ENCODE measurements at regions not wholly inside any gene's neighbourhood (a gene's known extent, or its start where the extent isn't known, plus 50 kb on each side); places are given as distances from the start of the nearest gene placed in this dataset.

DNA sequence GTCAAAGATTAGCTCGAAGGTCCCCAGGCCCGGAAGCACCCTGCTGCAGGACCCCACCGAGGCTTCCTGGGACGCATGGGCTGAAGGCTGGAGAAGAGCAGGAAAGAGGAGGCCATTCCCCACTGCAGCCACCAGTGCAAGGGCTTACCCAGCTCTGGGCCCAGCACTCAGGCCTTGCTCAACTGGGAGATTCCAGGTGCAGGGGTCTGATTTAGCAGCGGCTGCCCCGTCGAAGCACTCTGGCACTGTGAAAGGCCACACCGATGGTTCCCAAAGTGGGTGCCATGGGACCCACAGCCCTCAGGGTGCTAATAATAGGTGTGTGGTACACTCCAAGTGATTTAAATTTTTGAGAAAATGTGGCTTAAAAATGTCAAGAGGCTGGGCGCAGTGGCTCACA, 130.9 kb downstream of the OAT start:
- Histone ChIP-seq H3K4me1 (ENCODE audit: control insufficient read depth in 1 of 2, insufficient read depth in 2 of 2, low read length in 2 of 2) (peaks cover 0 to 11% of the 10 kb centered on the region in 2 donors), H3K27me3 (ENCODE audit: control insufficient read depth in 1 of 2, insufficient read depth in 2 of 2, low read length in 2 of 2) (no peaks in the 10 kb centered on the region), H3K9me3 (ENCODE audit: control insufficient read depth in 1 of 2, low read length in 2 of 2) (no peaks in the 10 kb centered on the region), H3K9ac (ENCODE audit: low read depth in 1 of 2, low read length in 2 of 2) (no peak overlapping the region), H3K36me3 (ENCODE audit: control insufficient read depth in 1 of 2, insufficient read depth in 2 of 2, low read length in 2 of 2) (no peaks in the 10 kb centered on the region), H3K27ac (ENCODE audit: low read depth, low read length) (no peak overlapping the region), H3K4me3 (ENCODE audit: low read depth in 1 of 2, low read length in 2 of 2) (no peak overlapping the region)

DNA sequence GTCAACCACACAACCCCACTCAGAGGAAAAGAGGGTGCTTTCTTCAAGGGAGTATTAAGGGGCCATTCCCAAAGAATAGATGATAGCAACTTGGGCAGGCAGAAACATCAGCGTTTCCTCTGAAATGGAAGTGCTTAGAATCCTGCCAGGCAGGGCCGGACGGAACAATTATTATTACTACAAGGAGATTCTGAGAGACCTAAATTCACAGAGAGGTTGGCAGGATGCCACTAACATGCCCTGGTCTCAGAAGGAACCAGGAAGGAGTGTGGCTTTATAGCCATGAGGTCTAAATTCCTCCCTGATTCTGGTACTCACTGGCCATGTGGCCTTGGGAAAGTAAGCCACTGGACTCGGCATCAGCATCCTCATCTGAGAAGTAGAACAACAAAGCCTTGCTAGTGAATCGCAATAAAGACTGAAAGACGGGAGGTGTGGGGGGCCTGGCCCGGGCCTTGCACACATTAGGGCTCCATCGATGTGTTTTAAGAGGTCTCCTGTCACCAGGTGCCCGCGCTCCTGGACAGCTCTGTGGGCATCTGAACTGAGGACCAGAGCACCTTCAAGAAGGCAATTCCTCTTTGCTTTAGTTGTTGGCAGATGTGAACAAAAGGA, 131.5 kb downstream of the OAT start:
- Histone ChIP-seq H3K4me1 (ENCODE audit: control insufficient read depth in 1 of 2, insufficient read depth in 2 of 2, low read length in 2 of 2) (peaks cover 0 to 11% of the 10 kb centered on the region in 2 donors), H3K9me3 (ENCODE audit: control insufficient read depth in 1 of 2, low read length in 2 of 2) (no peaks in the 10 kb centered on the region), H3K27me3 (ENCODE audit: control insufficient read depth in 1 of 2, insufficient read depth in 2 of 2, low read length in 2 of 2) (no peaks in the 10 kb centered on the region), H3K9ac (ENCODE audit: low read depth in 1 of 2, low read length in 2 of 2) (no peak overlapping the region), H3K27ac (ENCODE audit: low read depth, low read length) (no peak overlapping the region), H3K36me3 (ENCODE audit: control insufficient read depth in 1 of 2, insufficient read depth in 2 of 2, low read length in 2 of 2) (no peaks in the 10 kb centered on the region), H3K4me3 (ENCODE audit: low read depth in 1 of 2, low read length in 2 of 2) (no peak overlapping the region)

DNA sequence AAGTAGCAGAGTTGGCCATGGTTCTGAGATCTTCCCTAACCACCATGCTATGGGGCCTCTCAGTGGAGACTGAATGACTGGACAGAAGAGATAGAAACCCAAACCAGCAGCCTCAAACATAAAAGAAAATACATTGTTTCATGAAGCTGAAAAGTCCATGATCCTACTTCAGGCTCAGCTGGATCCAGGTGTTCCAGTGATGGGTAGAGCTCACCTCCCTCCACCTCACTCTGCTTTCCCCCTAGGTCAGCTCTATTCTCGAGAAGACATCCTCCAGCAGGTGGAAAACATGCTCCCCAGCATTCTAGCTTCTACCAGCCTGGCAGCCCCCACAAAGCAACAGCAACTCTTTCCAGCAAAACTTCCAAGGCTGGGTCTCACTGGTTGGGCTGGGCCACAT, 132.1 kb downstream of the OAT start:
- Histone ChIP-seq H3K36me3 (ENCODE audit: control insufficient read depth in 1 of 2, insufficient read depth in 2 of 2, low read length in 2 of 2) (no peaks in the 10 kb centered on the region), H3K9ac (ENCODE audit: low read depth in 1 of 2, low read length in 2 of 2) (no peak overlapping the region), H3K4me1 (ENCODE audit: control insufficient read depth in 1 of 2, insufficient read depth in 2 of 2, low read length in 2 of 2) (peaks cover 0 to 11% of the 10 kb centered on the region in 2 donors), H3K4me3 (ENCODE audit: low read depth in 1 of 2, low read length in 2 of 2) (no peak overlapping the region), H3K27me3 (ENCODE audit: control insufficient read depth in 1 of 2, insufficient read depth in 2 of 2, low read length in 2 of 2) (no peaks in the 10 kb centered on the region), H3K27ac (ENCODE audit: low read depth, low read length) (no peak overlapping the region), H3K9me3 (ENCODE audit: control insufficient read depth in 1 of 2, low read length in 2 of 2) (no peaks in the 10 kb centered on the region)

DNA sequence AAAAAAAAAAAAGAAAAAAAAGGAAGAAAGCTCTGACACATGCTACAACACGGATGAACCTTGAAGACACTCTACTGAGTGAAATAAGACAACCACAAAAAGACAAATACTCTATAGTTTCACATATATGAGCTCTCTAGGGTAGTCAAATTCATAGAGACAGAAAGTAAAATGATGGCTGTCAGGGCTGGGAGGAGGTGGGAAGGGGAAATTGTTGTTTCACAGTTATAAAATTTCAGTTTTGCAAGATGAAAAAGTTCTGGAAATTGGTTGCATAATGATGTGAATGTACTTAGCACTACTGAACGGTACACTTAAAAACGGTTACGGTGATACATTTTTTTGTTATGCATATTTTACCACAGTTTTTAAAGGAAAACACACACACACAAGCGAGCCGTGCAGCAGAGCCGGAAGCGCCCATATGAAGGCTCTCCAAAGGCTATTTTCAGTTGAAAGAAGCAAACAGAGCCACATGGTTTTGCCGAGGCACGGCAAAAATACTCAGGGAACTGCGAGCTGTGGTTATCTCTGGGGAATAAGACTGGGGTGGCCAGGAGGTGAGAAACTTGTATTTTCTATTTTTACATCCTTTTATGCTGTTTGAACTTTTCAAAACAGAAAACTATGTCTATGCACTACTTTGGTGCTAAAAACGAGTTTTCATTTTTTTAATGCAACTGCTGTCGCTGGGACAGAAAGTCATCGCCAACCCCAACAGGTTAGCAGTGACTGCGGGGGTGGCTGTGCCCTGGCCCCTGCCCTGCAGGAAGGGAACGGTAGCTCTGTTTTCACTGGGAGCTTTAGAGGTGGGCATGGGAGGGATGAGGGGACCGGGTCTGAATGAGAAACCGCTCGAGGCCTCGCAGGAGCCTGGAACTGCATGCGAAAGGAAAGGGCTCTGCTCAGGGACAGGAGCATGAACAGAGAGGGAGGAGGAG, 132.9 kb downstream of the OAT start:
- H3K27ac ChIP-seq (ENCODE audit: low read depth, low read length) = no peak overlapping the region
- peaks cover 0 to 11% of the 10 kb centered on the region in 2 donors for H3K4me1 ChIP-seq (ENCODE audit: control insufficient read depth in 1 of 2, insufficient read depth in 2 of 2, low read length in 2 of 2)
- H3K9ac ChIP-seq (ENCODE audit: low read depth in 1 of 2, low read length in 2 of 2) = no peak overlapping the region
- no peaks in the 10 kb centered on the region for H3K27me3 ChIP-seq (ENCODE audit: control insufficient read depth in 1 of 2, insufficient read depth in 2 of 2, low read length in 2 of 2)
- no peak overlapping the region for H3K4me3 ChIP-seq (ENCODE audit: low read depth in 1 of 2, low read length in 2 of 2)
- H3K9me3 ChIP-seq (ENCODE audit: control insufficient read depth in 1 of 2, low read length in 2 of 2) = no peaks in the 10 kb centered on the region
- no peaks in the 10 kb centered on the region for H3K36me3 ChIP-seq (ENCODE audit: control insufficient read depth in 1 of 2, insufficient read depth in 2 of 2, low read length in 2 of 2)

DNA sequence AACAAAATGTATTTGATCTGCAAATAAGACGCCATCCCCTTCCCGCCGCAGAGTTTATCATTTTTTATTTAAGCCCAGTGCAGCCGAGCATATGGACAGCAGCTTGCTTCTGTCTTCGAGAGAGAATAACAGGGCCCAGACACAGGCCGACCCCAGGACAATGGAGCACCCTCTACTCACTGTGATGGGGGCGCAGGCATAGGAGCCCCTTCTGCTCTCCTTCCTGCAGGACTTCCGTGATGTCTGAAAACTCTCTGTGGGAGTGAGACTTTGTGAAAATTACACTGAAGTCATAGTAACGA, 134.8 kb downstream of the OAT start:
- no peak overlapping the region for H3K4me3 ChIP-seq (ENCODE audit: low read depth in 1 of 2, low read length in 2 of 2)
- H3K36me3 ChIP-seq (ENCODE audit: control insufficient read depth in 1 of 2, insufficient read depth in 2 of 2, low read length in 2 of 2) = no peaks in the 10 kb centered on the region
- no peaks in the 10 kb centered on the region for H3K27me3 ChIP-seq (ENCODE audit: control insufficient read depth in 1 of 2, insufficient read depth in 2 of 2, low read length in 2 of 2)
- no peak overlapping the region for H3K27ac ChIP-seq (ENCODE audit: low read depth, low read length)
- H3K9me3 ChIP-seq (ENCODE audit: control insufficient read depth in 1 of 2, low read length in 2 of 2) = no peaks in the 10 kb centered on the region
- H3K4me1 ChIP-seq (ENCODE audit: control insufficient read depth in 1 of 2, insufficient read depth in 2 of 2, low read length in 2 of 2) = no peaks in the 10 kb centered on the region
- H3K9ac ChIP-seq (ENCODE audit: low read depth in 1 of 2, low read length in 2 of 2) = no peak overlapping the region

DNA sequence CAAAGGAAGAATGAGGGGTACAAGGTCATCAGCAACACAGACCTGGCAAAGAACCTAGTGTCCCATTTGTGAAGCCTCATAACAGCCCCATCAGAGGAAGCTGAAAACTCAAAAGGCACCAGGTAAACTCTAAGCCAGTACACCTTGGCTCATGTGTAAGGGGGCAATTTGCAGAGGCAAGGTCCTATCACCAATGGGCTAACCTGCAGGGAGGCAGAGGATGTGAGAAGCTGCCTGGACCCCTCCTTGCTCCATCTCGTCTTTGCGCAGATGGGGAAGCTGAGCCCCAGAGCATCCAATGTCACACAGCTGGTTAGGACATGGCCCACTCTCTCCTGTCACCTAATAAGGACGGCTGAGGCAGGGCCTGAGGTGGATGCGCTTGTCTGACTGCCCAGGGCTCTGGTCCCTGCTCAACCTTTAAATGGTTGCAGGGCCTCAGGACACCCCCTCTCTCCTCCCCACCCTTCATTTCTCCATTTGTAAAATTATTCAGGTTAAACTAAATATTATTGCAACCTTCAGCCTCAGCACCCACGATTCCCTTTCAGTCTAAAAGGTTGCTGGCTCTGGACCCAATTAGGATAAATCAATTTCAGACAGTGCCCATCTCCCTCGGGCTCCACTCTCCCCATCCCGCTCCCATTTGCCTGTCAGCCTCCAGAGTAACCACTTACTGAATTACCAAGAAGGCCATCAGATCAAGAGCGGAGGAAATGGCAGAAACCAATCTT, 135.3 kb downstream of the OAT start:
- H3K27ac ChIP-seq (ENCODE audit: low read depth, low read length) = no peak overlapping the region
- H3K9ac ChIP-seq (ENCODE audit: low read depth in 1 of 2, low read length in 2 of 2) = no peak overlapping the region
- H3K4me3 ChIP-seq (ENCODE audit: low read depth in 1 of 2, low read length in 2 of 2) = no peak overlapping the region
- no peaks in the 10 kb centered on the region for H3K9me3 ChIP-seq (ENCODE audit: control insufficient read depth in 1 of 2, low read length in 2 of 2)
- no peaks in the 10 kb centered on the region for H3K27me3 ChIP-seq (ENCODE audit: control insufficient read depth in 1 of 2, insufficient read depth in 2 of 2, low read length in 2 of 2)
- no peaks in the 10 kb centered on the region for H3K4me1 ChIP-seq (ENCODE audit: control insufficient read depth in 1 of 2, insufficient read depth in 2 of 2, low read length in 2 of 2)
- no peaks in the 10 kb centered on the region for H3K36me3 ChIP-seq (ENCODE audit: control insufficient read depth in 1 of 2, insufficient read depth in 2 of 2, low read length in 2 of 2)

DNA sequence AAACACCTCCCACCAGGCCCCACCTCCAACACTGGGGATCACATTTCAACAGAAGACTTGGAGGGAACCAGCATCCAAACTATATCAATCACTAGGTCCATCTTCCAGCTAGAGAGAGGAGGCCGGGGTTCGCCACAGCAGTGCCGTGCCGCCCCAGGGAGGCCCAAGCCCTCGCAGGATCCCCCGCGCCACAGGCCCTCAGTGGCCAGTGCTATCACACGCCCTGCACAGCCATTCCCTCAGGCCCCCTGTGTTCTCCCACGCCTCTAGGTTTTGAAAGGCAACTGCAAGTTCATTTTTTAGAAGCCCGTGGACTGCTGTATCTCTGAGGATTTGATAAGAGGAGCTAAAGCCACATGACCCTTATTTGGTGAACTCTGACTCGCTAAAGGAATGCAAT, 136.4 kb downstream of the OAT start:
- no peaks in the 10 kb centered on the region for H3K27me3 ChIP-seq (ENCODE audit: control insufficient read depth in 1 of 2, insufficient read depth in 2 of 2, low read length in 2 of 2)
- H3K9ac ChIP-seq (ENCODE audit: low read depth in 1 of 2, low read length in 2 of 2) = no peak overlapping the region
- no peaks in the 10 kb centered on the region for H3K4me1 ChIP-seq (ENCODE audit: control insufficient read depth in 1 of 2, insufficient read depth in 2 of 2, low read length in 2 of 2)
- H3K36me3 ChIP-seq (ENCODE audit: control insufficient read depth in 1 of 2, insufficient read depth in 2 of 2, low read length in 2 of 2) = no peaks in the 10 kb centered on the region
- no peak overlapping the region for H3K27ac ChIP-seq (ENCODE audit: low read depth, low read length)
- no peak overlapping the region for H3K4me3 ChIP-seq (ENCODE audit: low read depth in 1 of 2, low read length in 2 of 2)
- H3K9me3 ChIP-seq (ENCODE audit: control insufficient read depth in 1 of 2, low read length in 2 of 2) = no peaks in the 10 kb centered on the region

DNA sequence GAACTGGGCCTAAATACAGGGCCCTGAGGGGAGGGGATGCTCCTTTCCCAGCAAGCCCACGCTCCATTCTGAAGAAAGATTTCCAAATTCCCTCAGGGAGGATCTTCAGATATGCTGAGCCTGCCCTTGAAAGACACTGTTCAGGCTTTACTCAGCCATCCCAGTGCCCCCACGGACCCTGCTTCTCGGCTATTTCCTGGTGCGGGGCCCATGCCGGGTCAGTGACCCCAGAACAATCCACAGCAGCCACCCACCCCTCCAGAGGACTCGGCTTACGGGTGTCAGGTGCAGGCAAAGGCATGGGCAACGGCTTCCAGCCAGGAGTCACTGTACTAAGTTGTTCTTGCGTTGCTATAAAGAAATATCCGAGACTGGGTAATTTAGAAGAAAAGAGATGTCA, 137.1 kb downstream of the OAT start:
- Histone ChIP-seq H3K27ac (ENCODE audit: low read depth, low read length) (no peak overlapping the region), H3K9ac (ENCODE audit: low read depth in 1 of 2, low read length in 2 of 2) (no peak overlapping the region), H3K27me3 (ENCODE audit: control insufficient read depth in 1 of 2, insufficient read depth in 2 of 2, low read length in 2 of 2) (no peaks in the 10 kb centered on the region), H3K4me1 (ENCODE audit: control insufficient read depth in 1 of 2, insufficient read depth in 2 of 2, low read length in 2 of 2) (no peaks in the 10 kb centered on the region), H3K9me3 (ENCODE audit: control insufficient read depth in 1 of 2, low read length in 2 of 2) (no peaks in the 10 kb centered on the region), H3K4me3 (ENCODE audit: low read depth in 1 of 2, low read length in 2 of 2) (no peak overlapping the region), H3K36me3 (ENCODE audit: control insufficient read depth in 1 of 2, insufficient read depth in 2 of 2, low read length in 2 of 2) (no peaks in the 10 kb centered on the region)

DNA sequence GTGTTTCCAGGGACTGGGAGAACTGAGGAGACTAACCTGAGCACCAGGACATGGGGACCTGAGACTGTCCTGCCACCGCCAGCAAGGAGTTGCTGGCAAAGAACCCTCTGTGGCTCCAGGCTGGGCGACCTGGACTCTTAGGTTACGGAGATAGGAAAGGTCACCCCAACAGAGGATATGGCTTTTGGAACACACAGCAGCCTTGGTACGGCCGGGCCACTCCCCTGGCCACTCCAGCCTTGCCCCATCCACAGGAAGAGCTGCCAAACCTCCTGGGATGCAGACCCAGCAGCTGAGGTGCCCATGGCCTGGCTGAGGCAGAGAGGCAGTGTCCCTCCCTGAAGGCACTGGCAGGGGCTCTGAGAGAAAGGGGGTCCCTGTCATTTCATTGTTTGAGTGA, 137.8 kb downstream of the OAT start:
- Histone ChIP-seq H3K36me3 (ENCODE audit: control insufficient read depth in 1 of 2, insufficient read depth in 2 of 2, low read length in 2 of 2) (no peaks in the 10 kb centered on the region), H3K9me3 (ENCODE audit: control insufficient read depth in 1 of 2, low read length in 2 of 2) (no peaks in the 10 kb centered on the region), H3K4me1 (ENCODE audit: control insufficient read depth in 1 of 2, insufficient read depth in 2 of 2, low read length in 2 of 2) (no peaks in the 10 kb centered on the region), H3K9ac (ENCODE audit: low read depth in 1 of 2, low read length in 2 of 2) (no peak overlapping the region), H3K4me3 (ENCODE audit: low read depth in 1 of 2, low read length in 2 of 2) (no peak overlapping the region), H3K27me3 (ENCODE audit: control insufficient read depth in 1 of 2, insufficient read depth in 2 of 2, low read length in 2 of 2) (no peaks in the 10 kb centered on the region), H3K27ac (ENCODE audit: low read depth, low read length) (no peak overlapping the region)

DNA sequence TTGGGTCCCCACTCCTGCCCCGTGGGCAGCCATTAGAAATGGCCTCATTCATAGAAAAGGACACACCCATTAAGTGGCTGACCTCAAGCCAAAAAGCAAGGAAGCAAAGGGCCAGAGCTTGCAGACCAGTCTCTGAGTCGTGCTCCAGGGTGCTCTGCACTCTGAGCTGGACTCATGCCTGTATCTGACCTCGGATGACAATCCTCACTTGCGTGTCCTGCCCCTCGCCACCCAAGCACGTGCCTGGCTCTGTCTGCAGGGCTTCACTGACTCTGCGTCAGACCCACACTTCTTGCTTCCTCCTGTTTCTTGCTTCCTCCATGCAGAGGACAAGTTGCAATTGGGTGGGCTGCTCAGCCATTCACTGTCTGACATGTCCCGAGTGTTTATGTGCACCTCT, 138.8 kb downstream of the OAT start:
- Histone ChIP-seq H3K9ac (ENCODE audit: low read depth in 1 of 2, low read length in 2 of 2) (no peak overlapping the region), H3K4me3 (ENCODE audit: low read depth in 1 of 2, low read length in 2 of 2) (no peak overlapping the region), H3K9me3 (ENCODE audit: control insufficient read depth in 1 of 2, low read length in 2 of 2) (no peaks in the 10 kb centered on the region), H3K27me3 (ENCODE audit: control insufficient read depth in 1 of 2, insufficient read depth in 2 of 2, low read length in 2 of 2) (no peaks in the 10 kb centered on the region), H3K36me3 (ENCODE audit: control insufficient read depth in 1 of 2, insufficient read depth in 2 of 2, low read length in 2 of 2) (no peaks in the 10 kb centered on the region), H3K4me1 (ENCODE audit: control insufficient read depth in 1 of 2, insufficient read depth in 2 of 2, low read length in 2 of 2) (no peaks in the 10 kb centered on the region), H3K27ac (ENCODE audit: low read depth, low read length) (no peak overlapping the region)
